ENCODE measurements at regions not wholly inside any gene's neighbourhood (a gene's known extent, or its start where the extent isn't known, plus 50 kb on each side); places are given as distances from the start of the nearest gene placed in this dataset.

DNA sequence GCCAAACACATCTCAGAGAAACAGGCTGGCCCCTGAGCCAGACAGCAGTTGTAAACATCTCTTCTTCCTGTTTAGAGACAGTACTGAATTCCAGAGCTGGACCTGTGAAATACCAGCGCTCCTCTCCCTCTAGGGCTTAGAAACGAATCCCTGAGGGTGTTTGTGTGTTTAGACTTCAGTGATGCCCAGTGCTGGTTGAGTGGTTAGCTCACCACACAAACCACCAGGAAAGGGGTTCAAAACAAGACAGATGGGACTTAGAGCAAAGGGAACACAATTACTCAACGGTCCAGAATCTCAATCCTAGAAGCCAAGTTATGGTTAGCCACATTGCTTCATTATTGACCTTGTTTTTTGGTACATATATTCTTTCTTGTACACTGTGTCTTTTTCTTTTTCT is 108.7 kb upstream of the TMEM170B start (continued):
- TF ChIP-seq SP140L (CRISPR knock-in tag; IDR thresholded peaks at IDR 0.05; ENCODE audit: borderline replicate concordance) (no peak), CBX2 (IDR thresholded peaks at IDR 0.05; ENCODE audit: low read depth, low read length) (no peak), CBX2 (CRISPR knock-in tag; IDR thresholded peaks at IDR 0.05; ENCODE audit: low read depth) (no peak), DNMT1 (CRISPR knock-in tag; IDR thresholded peaks at IDR 0.05) (no peak), ZNF530 (CRISPR knock-in tag; IDR thresholded peaks at IDR 0.05; ENCODE audit: low read depth) (no peak), ZNF772 (CRISPR knock-in tag; IDR thresholded peaks at IDR 0.05) (no peak), ZIK1 (CRISPR knock-in tag; IDR thresholded peaks at IDR 0.05; ENCODE audit: borderline replicate concordance, low read depth) (no peak), SOX13 (IDR thresholded peaks at IDR 0.05) (no peak), SOX13 (CRISPR knock-in tag; conservative IDR thresholded peaks at IDR 0.05 in 1 of 2, IDR thresholded peaks at IDR 0.05 in 1 of 2) (peak in 1 of 2 experiments; percentile 29; a peak in 1 of 4 replicates), NPAS2 (CRISPR knock-in tag; IDR thresholded peaks at IDR 0.05; ENCODE audit: borderline replicate concordance) (no peak), ATRX (CRISPR knock-in tag; IDR thresholded peaks at IDR 0.05; ENCODE audit: borderline replicate concordance) (no peak), ZNF737 (CRISPR knock-in tag; IDR thresholded peaks at IDR 0.05; ENCODE audit: borderline replicate concordance) (no peak), ZNF589 (CRISPR knock-in tag; conservative IDR thresholded peaks at IDR 0.05) (no peak), SUZ12 (IDR thresholded peaks at IDR 0.05; ENCODE audit: low read depth, low read length) (no peak)
- TF ChIP-seq, protein P1, sequence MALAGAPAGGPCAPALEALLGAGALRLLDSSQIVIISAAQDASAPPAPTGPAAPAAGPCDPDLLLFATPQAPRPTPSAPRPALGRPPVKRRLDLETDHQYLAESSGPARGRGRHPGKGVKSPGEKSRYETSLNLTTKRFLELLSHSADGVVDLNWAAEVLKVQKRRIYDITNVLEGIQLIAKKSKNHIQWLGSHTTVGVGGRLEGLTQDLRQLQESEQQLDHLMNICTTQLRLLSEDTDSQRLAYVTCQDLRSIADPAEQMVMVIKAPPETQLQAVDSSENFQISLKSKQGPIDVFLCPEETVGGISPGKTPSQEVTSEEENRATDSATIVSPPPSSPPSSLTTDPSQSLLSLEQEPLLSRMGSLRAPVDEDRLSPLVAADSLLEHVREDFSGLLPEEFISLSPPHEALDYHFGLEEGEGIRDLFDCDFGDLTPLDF (CRISPR knock-in tag; IDR thresholded peaks at IDR 0.05), result no peak
- TF ChIP-seq, protein P2, sequence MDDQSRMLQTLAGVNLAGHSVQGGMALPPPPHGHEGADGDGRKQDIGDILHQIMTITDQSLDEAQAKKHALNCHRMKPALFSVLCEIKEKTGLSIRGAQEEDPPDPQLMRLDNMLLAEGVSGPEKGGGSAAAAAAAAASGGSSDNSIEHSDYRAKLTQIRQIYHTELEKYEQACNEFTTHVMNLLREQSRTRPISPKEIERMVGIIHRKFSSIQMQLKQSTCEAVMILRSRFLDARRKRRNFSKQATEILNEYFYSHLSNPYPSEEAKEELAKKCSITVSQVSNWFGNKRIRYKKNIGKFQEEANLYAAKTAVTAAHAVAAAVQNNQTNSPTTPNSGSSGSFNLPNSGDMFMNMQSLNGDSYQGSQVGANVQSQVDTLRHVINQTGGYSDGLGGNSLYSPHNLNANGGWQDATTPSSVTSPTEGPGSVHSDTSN (CRISPR knock-in tag; IDR thresholded peaks at IDR 0.05; ENCODE audit: borderline replicate concordance), result no peak
- TF ChIP-seq, protein P3, sequence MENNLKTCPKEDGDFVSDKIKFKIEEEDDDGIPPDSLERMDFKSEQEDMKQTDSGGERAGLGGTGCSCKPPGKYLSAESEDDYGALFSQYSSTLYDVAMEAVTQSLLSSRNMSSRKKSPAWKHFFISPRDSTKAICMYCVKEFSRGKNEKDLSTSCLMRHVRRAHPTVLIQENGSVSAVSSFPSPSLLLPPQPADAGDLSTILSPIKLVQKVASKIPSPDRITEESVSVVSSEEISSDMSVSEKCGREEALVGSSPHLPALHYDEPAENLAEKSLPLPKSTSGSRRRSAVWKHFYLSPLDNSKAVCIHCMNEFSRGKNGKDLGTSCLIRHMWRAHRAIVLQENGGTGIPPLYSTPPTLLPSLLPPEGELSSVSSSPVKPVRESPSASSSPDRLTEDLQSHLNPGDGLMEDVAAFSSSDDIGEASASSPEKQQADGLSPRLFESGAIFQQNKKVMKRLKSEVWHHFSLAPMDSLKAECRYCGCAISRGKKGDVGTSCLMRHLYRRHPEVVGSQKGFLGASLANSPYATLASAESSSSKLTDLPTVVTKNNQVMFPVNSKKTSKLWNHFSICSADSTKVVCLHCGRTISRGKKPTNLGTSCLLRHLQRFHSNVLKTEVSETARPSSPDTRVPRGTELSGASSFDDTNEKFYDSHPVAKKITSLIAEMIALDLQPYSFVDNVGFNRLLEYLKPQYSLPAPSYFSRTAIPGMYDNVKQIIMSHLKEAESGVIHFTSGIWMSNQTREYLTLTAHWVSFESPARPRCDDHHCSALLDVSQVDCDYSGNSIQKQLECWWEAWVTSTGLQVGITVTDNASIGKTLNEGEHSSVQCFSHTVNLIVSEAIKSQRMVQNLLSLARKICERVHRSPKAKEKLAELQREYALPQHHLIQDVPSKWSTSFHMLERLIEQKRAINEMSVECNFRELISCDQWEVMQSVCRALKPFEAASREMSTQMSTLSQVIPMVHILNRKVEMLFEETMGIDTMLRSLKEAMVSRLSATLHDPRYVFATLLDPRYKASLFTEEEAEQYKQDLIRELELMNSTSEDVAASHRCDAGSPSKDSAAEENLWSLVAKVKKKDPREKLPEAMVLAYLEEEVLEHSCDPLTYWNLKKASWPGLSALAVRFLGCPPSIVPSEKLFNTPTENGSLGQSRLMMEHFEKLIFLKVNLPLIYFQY (CRISPR knock-in tag; IDR thresholded peaks at IDR 0.05; ENCODE audit: borderline replicate concordance), result no peak
- TF ChIP-seq, protein P4, sequence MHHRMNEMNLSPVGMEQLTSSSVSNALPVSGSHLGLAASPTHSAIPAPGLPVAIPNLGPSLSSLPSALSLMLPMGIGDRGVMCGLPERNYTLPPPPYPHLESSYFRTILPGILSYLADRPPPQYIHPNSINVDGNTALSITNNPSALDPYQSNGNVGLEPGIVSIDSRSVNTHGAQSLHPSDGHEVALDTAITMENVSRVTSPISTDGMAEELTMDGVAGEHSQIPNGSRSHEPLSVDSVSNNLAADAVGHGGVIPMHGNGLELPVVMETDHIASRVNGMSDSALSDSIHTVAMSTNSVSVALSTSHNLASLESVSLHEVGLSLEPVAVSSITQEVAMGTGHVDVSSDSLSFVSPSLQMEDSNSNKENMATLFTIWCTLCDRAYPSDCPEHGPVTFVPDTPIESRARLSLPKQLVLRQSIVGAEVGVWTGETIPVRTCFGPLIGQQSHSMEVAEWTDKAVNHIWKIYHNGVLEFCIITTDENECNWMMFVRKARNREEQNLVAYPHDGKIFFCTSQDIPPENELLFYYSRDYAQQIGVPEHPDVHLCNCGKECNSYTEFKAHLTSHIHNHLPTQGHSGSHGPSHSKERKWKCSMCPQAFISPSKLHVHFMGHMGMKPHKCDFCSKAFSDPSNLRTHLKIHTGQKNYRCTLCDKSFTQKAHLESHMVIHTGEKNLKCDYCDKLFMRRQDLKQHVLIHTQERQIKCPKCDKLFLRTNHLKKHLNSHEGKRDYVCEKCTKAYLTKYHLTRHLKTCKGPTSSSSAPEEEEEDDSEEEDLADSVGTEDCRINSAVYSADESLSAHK (CRISPR knock-in tag; IDR thresholded peaks at IDR 0.05; ENCODE audit: borderline replicate concordance), result no peak
- TF ChIP-seq, protein P5, sequence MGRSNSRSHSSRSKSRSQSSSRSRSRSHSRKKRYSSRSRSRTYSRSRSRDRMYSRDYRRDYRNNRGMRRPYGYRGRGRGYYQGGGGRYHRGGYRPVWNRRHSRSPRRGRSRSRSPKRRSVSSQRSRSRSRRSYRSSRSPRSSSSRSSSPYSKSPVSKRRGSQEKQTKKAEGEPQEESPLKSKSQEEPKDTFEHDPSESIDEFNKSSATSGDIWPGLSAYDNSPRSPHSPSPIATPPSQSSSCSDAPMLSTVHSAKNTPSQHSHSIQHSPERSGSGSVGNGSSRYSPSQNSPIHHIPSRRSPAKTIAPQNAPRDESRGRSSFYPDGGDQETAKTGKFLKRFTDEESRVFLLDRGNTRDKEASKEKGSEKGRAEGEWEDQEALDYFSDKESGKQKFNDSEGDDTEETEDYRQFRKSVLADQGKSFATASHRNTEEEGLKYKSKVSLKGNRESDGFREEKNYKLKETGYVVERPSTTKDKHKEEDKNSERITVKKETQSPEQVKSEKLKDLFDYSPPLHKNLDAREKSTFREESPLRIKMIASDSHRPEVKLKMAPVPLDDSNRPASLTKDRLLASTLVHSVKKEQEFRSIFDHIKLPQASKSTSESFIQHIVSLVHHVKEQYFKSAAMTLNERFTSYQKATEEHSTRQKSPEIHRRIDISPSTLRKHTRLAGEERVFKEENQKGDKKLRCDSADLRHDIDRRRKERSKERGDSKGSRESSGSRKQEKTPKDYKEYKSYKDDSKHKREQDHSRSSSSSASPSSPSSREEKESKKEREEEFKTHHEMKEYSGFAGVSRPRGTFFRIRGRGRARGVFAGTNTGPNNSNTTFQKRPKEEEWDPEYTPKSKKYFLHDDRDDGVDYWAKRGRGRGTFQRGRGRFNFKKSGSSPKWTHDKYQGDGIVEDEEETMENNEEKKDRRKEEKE (IDR thresholded peaks at IDR 0.05), result no peak

Data from HepG2 (cell line).